ENCODE measurements at regions not wholly inside any gene's neighbourhood (a gene's known extent, or its start where the extent isn't known, plus 50 kb on each side); places are given as distances from the start of the nearest gene placed in this dataset.

DNA sequence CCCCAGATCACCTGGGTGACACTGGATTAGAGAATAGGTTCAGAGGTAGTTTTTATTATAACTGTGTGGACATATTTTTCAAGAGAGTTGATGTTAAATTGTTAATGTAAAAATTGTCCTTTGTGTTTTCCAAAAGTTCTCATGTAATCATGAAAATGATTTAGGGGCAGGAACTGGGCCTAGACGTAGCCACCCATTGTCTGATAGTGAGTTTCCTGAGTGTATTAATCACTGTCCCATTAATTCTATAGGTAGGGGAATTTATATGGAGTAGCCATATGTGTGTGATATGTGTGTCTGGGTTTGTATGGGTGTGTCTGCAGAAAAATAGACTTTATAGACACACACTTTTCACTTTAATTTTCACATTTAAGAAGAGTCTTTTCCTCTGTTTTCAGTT is 144.6 kb upstream of the RAI14 start:
- TF ChIP-seq, protein P1, sequence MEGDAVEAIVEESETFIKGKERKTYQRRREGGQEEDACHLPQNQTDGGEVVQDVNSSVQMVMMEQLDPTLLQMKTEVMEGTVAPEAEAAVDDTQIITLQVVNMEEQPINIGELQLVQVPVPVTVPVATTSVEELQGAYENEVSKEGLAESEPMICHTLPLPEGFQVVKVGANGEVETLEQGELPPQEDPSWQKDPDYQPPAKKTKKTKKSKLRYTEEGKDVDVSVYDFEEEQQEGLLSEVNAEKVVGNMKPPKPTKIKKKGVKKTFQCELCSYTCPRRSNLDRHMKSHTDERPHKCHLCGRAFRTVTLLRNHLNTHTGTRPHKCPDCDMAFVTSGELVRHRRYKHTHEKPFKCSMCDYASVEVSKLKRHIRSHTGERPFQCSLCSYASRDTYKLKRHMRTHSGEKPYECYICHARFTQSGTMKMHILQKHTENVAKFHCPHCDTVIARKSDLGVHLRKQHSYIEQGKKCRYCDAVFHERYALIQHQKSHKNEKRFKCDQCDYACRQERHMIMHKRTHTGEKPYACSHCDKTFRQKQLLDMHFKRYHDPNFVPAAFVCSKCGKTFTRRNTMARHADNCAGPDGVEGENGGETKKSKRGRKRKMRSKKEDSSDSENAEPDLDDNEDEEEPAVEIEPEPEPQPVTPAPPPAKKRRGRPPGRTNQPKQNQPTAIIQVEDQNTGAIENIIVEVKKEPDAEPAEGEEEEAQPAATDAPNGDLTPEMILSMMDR (IDR thresholded peaks at IDR 0.05) = no peak
- no peak for TF ChIP-seq POLR2A (IDR thresholded peaks at IDR 0.05)

Data from ovary (tissue), 3 donors.